ENCODE measurements at regions not wholly inside any gene's neighbourhood (a gene's known extent, or its start where the extent isn't known, plus 50 kb on each side); places are given as distances from the start of the nearest gene placed in this dataset.

DNA sequence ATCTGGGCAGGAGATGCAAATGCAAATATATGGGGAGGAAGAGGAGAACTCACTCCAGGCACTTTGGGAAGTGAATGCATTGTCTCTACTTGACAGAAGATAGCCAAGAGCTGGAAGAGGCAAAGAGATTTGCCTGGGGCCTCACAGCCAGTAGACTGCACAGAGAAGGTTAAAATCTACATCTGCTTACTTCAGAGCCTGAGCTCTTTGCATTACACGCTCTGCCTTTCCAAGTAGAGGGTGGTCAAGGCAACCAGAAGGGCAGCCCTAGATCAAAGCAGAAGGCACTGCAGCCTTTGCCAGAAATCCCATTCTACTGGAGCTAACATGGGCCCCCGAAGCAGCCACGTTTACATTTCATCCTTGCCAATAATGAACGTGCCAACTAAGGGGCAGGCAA is 407.2 kb upstream of the CCL2 start:
- no peaks in the 10 kb centered on the region for H3K4me1 ChIP-seq (ENCODE audit: control insufficient read depth in 1 of 2, insufficient read depth in 2 of 2, low read length in 2 of 2)
- H2AFZ ChIP-seq (ENCODE audit: insufficient read depth, low read depth, low read length, poor library complexity, severe bottlenecking) = no peak overlapping the region
- no peak overlapping the region for H3K4me3 ChIP-seq (replicated peaks in 1 of 3; ENCODE audit: low read depth in 2 of 3, low read length in 3 of 3)
- H4K20me1 ChIP-seq (ENCODE audit: insufficient read depth, low read length) = no peaks in the 10 kb centered on the region
- H3K27me3 ChIP-seq (ENCODE audit: control insufficient read depth in 2 of 2, insufficient read depth in 2 of 2, low read length in 2 of 2) = no peaks in the 10 kb centered on the region
- no peak overlapping the region for H3K27ac ChIP-seq (ENCODE audit: low read depth in 1 of 2, low read length in 2 of 2)
- no peaks in the 10 kb centered on the region for H3K36me3 ChIP-seq (replicated peaks in 1 of 2; ENCODE audit: control insufficient read depth in 1 of 2, insufficient read depth in 2 of 2, low read length in 2 of 2)
- no peak for DNase-seq
- no peaks in the 10 kb centered on the region for H3K9me3 ChIP-seq (replicated peaks in 1 of 2; ENCODE audit: control insufficient read depth in 1 of 2, insufficient read depth in 1 of 2, low read length in 2 of 2)
- H3K4me2 ChIP-seq (replicated peaks; ENCODE audit: extremely low read depth, low read length, poor library complexity, severe bottlenecking) = no peak overlapping the region
- intact Hi-C loops (cut with micrococcal nuclease) = no loop called here
- Mint-ChIP-seq H3K36me3 (no peaks in the 10 kb centered on the region), H3K27me3 (ENCODE audit: low read depth in 3 of 3) (peaks cover 1 to 6% (median 2%) of the 10 kb centered on the region in 3 donors), H3K9me3 (peaks cover 0 to 2% (median 0%) of the 10 kb centered on the region in 7 donors), H3K4me3 (no peak overlapping the region), H3K27ac (no peak overlapping the region), H3K4me1 (no peaks in the 10 kb centered on the region)
- no peak overlapping the region for H3K9ac ChIP-seq (ENCODE audit: insufficient read depth, low read length, poor library complexity, severe bottlenecking)
- H3K79me2 ChIP-seq (ENCODE audit: insufficient read depth, low read length) = no peaks in the 10 kb centered on the region
- TF ChIP-seq, protein P1, sequence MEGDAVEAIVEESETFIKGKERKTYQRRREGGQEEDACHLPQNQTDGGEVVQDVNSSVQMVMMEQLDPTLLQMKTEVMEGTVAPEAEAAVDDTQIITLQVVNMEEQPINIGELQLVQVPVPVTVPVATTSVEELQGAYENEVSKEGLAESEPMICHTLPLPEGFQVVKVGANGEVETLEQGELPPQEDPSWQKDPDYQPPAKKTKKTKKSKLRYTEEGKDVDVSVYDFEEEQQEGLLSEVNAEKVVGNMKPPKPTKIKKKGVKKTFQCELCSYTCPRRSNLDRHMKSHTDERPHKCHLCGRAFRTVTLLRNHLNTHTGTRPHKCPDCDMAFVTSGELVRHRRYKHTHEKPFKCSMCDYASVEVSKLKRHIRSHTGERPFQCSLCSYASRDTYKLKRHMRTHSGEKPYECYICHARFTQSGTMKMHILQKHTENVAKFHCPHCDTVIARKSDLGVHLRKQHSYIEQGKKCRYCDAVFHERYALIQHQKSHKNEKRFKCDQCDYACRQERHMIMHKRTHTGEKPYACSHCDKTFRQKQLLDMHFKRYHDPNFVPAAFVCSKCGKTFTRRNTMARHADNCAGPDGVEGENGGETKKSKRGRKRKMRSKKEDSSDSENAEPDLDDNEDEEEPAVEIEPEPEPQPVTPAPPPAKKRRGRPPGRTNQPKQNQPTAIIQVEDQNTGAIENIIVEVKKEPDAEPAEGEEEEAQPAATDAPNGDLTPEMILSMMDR (IDR thresholded peaks at IDR 0.05) = no peak
- 73% methylated on average over 4 of the region's 4 CpGs for WGBS (ENCODE audit: insufficient coverage)

DNA sequence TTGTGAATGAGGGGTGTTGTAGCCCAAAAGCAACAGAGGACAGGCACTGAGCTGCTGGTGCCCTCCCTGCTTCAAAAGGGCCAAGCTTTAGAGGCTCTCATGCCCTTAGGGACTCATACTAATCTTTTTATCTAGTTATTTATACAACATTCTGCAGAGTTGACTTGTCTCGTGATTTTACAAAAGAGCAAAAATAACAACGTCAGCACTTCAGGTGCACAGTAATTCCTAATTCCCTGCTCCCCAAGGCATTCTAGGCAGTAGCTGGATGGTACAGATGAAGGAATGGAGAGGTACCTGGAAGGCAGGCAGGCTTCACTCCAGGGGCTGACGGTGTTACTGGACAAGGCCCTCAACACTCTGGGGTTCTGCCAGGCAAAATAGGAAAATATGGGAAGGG is 406.7 kb upstream of the CCL2 start:
- no peak overlapping the region for H3K27ac ChIP-seq (ENCODE audit: low read depth in 1 of 2, low read length in 2 of 2)
- Mint-ChIP-seq H3K4me3 (no peak overlapping the region), H3K9me3 (peaks cover 0 to 2% (median 0%) of the 10 kb centered on the region in 7 donors), H3K4me1 (no peaks in the 10 kb centered on the region), H3K27ac (no peak overlapping the region), H3K27me3 (ENCODE audit: low read depth in 3 of 3) (peaks cover 1 to 6% (median 2%) of the 10 kb centered on the region in 3 donors), H3K36me3 (no peaks in the 10 kb centered on the region)
- no peak overlapping the region for H2AFZ ChIP-seq (ENCODE audit: insufficient read depth, low read depth, low read length, poor library complexity, severe bottlenecking)
- DNase-seq = no peak
- TF ChIP-seq, protein P1 (IDR thresholded peaks at IDR 0.05) = no peak
- no peak overlapping the region for H3K4me3 ChIP-seq (replicated peaks in 1 of 3; ENCODE audit: low read depth in 2 of 3, low read length in 3 of 3)
- no peaks in the 10 kb centered on the region for H4K20me1 ChIP-seq (ENCODE audit: insufficient read depth, low read length)
- H3K9me3 ChIP-seq (replicated peaks in 1 of 2; ENCODE audit: control insufficient read depth in 1 of 2, insufficient read depth in 1 of 2, low read length in 2 of 2) = no peaks in the 10 kb centered on the region
- intact Hi-C loops (cut with micrococcal nuclease) = no loop called here
- no peaks in the 10 kb centered on the region for H3K79me2 ChIP-seq (ENCODE audit: insufficient read depth, low read length)
- H3K9ac ChIP-seq (ENCODE audit: insufficient read depth, low read length, poor library complexity, severe bottlenecking) = no peak overlapping the region
- H3K4me2 ChIP-seq (replicated peaks; ENCODE audit: extremely low read depth, low read length, poor library complexity, severe bottlenecking) = no peak overlapping the region
- no peaks in the 10 kb centered on the region for H3K4me1 ChIP-seq (ENCODE audit: control insufficient read depth in 1 of 2, insufficient read depth in 2 of 2, low read length in 2 of 2)
- H3K36me3 ChIP-seq (replicated peaks in 1 of 2; ENCODE audit: control insufficient read depth in 1 of 2, insufficient read depth in 2 of 2, low read length in 2 of 2) = no peaks in the 10 kb centered on the region
- H3K27me3 ChIP-seq (ENCODE audit: control insufficient read depth in 2 of 2, insufficient read depth in 2 of 2, low read length in 2 of 2) = no peaks in the 10 kb centered on the region
- no CpG with 5 or more reads among the region's 3 CpGs for WGBS (ENCODE audit: insufficient coverage)

Measured in CD14-positive monocyte (primary cell).